DMS53 (cell line): ENCODE measurements at regions not wholly inside any gene's neighbourhood (a gene's known extent, or its start where the extent isn't known, plus 50 kb on each side); places are given as distances from the start of the nearest gene placed in this dataset.

Experiments
- DNase-seq: peaks from one replicate; lab custom pipeline; 2025; lab: John Stamatoyannopoulos, UW

GRCh38 chr11:69545976-69546617 lies 64.6 kb downstream of the LINC01488 start:
- no peak for DNase-seq

GRCh38 chr11:69546735-69547370 lies 65.4 kb downstream of the LINC01488 start:
- DNase-seq: no peak

GRCh38 chr11:69550846-69551245 lies 69.4 kb downstream of the LINC01488 start:
- DNase-seq: no peak

GRCh38 chr11:69551963-69552362 lies 70.5 kb downstream of the LINC01488 start:
- no peak for DNase-seq

GRCh38 chr11:69552951-69553350 lies 71.5 kb downstream of the LINC01488 start:
- no peak for DNase-seq

GRCh38 chr11:69553416-69554357 lies 72.2 kb downstream of the LINC01488 start:
- DNase-seq: no peak

GRCh38 chr11:69554849-69555248 lies 73.4 kb downstream of the LINC01488 start:
- no peak for DNase-seq

GRCh38 chr11:69557266-69557665 lies 75.8 kb downstream of the LINC01488 start:
- DNase-seq: no peak

GRCh38 chr11:69558519-69558941 lies 77.1 kb downstream of the LINC01488 start:
- DNase-seq: no peak

- no peak for DNase-seq
Measured at GRCh38 chr11:69559181-69559580, 77.7 kb downstream of the LINC01488 start.

- DNase-seq: no peak
Measured at GRCh38 chr11:69560141-69560790, 78.8 kb downstream of the LINC01488 start.

GRCh38 chr11:69562302-69562701 lies 78.7 kb upstream of the CCND1 start:
- no peak for DNase-seq

GRCh38 chr11:69562816-69563215 lies 78.1 kb upstream of the CCND1 start:
- no peak for DNase-seq

- DNase-seq: no peak
Measured at GRCh38 chr11:69563306-69563705, 77.7 kb upstream of the CCND1 start.

GRCh38 chr11:69563946-69564775 lies 76.8 kb upstream of the CCND1 start:
- DNase-seq: no peak

- DNase-seq: no peak
Measured at GRCh38 chr11:69566001-69566400, 75.0 kb upstream of the CCND1 start.

GRCh38 chr11:69567951-69568808 lies 72.8 kb upstream of the CCND1 start:
- no peak for DNase-seq

- DNase-seq: no peak
Measured at GRCh38 chr11:69568809-69569097, 72.2 kb upstream of the CCND1 start.

GRCh38 chr11:69569306-69570200 lies 71.4 kb upstream of the CCND1 start:
- no peak for DNase-seq
